Uterus (tissue), 2 donors: ENCODE measurements at regions not wholly inside any gene's neighbourhood (a gene's known extent, or its start where the extent isn't known, plus 50 kb on each side); places are given as distances from the start of the nearest gene placed in this dataset.

Experiments
- CTCF ChIP-seq, 4 experiments: fragments of 200-600 bp in 2 of 4; fragments of 450-650 bp in 2 of 4; sonication (generic) in 2 of 4; IDR thresholded peaks; one replicate each; pipeline ENCODE4 v1.5.1; 2016 to 2019; ENCODE audit warnings: antibody characterized with exemption in 4 of 4, mild to moderate bottlenecking in 2 of 4, moderate library complexity in 1 of 4
- POLR2A ChIP-seq, 2 donors: fragments of 450-650 bp; IDR thresholded peaks; one replicate each; pipeline ENCODE4 v1.6.1; 2016; ENCODE audit warnings: antibody characterized with exemption in 2 of 2, mild to moderate bottlenecking in 1 of 2, moderate library complexity in 1 of 2

- TF ChIP-seq CTCF (IDR thresholded peaks at IDR 0.05) (no peak), POLR2A (IDR thresholded peaks at IDR 0.05) (no peak)
These were observed 174.1 kb upstream of the GPR26 start for GRCh38 chr10:123492016-123492415.
